WI38 (cell line): ENCODE measurements at regions not wholly inside any gene's neighbourhood (a gene's known extent, or its start where the extent isn't known, plus 50 kb on each side); places are given as distances from the start of the nearest gene placed in this dataset.

Experiments used
- H3K4me3 ChIP-seq: 2 replicates; pipeline ENCODE4 v1.5.1; 2011; ENCODE audit warnings: low read depth, mild to moderate bottlenecking, control low read depth, low read length
- CTCF ChIP-seq: IDR thresholded peaks from 2 replicates; pipeline ENCODE4 v1.5.1; 2012; ENCODE audit warnings: low read depth, mild to moderate bottlenecking, control low read depth, low read length

- TF ChIP-seq CTCF, result no peak
- H3K4me3 ChIP-seq, result no peak overlapping the region
These were observed 625.1 kb upstream of the NUDT12 start for GRCh38 chr5:104187656-104188055.

DNA sequence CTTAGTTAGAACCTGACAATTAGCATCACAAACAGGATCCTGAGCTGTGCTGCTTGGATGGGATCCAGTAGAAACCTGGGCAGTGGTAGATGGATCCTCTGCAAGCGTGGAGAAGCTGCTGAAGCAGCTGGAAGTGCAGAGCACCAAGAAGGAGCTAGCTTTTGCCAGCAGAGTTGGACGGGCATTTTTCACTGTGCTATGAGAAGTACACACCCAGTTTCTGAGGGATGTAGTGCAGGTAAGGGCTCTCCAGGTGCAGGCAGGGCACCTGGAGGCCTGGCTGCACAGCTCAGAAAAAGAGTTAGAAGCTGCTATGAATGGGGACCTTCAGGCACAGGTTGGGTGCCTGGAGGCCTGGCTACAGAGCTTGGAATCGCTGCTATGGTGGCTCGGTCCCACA, 623.9 kb upstream of the NUDT12 start:
- TF ChIP-seq CTCF, result no peak
- no peak overlapping the region for H3K4me3 ChIP-seq

- TF ChIP-seq CTCF, result no peak
These were observed 623.5 kb upstream of the NUDT12 start for GRCh38 chr5:104186100-104186499.

DNA sequence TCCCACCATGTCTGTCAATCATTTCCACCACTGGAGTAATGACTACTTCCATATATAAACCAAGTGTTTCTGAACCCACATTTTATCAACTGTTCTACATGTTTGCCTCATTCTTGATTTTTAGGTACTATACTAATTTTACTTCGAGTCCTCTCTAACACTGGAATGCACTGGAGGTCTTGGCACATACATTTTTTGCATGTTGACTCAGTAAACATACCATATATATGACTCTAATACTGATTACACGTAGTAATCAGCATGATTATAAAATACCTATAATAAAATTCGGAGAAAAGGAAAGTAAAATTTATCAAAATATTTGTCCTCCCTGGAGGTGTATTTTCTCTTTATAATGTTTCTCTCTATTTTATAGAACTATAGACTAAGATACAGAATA, 621.7 kb upstream of the NUDT12 start:
- no peak for TF ChIP-seq CTCF
- H3K4me3 ChIP-seq, result no peak overlapping the region

More at GRCh38 chr5:104186100-104186499, 623.5 kb upstream of the NUDT12 start:
- no peak overlapping the region for H3K4me3 ChIP-seq

DNA sequence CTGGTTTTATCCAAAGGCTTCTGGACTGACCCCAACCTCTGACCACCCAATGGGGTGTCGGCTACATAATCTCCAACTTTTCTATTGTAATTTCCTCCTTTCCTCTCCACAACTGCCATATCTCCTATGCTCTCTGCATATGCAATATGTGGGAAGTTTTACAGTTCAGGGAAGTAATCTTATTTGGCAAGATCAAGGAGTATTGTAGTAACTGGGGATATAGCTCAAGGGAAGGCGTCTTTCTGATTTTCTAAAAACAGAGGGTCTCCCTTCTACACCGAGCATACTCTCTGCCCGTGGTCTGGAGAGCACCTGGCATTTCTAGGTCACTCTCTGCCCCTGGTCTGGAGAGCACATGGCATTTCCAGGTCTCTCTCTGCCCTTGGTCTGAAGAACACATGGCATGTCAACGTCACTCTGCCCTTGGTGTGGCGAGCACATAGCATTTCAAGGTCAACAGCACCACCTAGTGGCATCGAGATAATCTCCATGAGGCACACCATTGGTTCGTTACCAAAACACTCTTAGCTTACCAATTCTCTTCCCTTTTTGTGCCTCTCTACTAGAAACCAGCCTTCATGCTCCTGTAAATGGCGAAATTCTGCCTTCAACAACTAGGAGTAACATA, 616.4 kb upstream of the NUDT12 start:
- TF ChIP-seq CTCF, result no peak

GRCh38 chr5:104178066-104178465, 615.5 kb upstream of the NUDT12 start:
- no peak for TF ChIP-seq CTCF
- no peak overlapping the region for H3K4me3 ChIP-seq

More for the DNA sequence above, 616.4 kb upstream of the NUDT12 start:
- no peak overlapping the region for H3K4me3 ChIP-seq

GRCh38 chr5:104177651-104178050, 615.1 kb upstream of the NUDT12 start:
- TF ChIP-seq CTCF, result no peak
- no peak overlapping the region for H3K4me3 ChIP-seq
